Kidney tubule cell (primary cell): ENCODE measurements at regions not wholly inside any gene's neighbourhood (a gene's known extent, or its start where the extent isn't known, plus 50 kb on each side); places are given as distances from the start of the nearest gene placed in this dataset.
A peak's percentile ranks its signal among the peaks of the same experiment; 100 is the strongest.

Source experiments
- DNase-seq: peaks from one replicate; pipeline ENCODE4 v3.0.0-alpha.2; 2018; ENCODE audit warnings: low spot score

DNA sequence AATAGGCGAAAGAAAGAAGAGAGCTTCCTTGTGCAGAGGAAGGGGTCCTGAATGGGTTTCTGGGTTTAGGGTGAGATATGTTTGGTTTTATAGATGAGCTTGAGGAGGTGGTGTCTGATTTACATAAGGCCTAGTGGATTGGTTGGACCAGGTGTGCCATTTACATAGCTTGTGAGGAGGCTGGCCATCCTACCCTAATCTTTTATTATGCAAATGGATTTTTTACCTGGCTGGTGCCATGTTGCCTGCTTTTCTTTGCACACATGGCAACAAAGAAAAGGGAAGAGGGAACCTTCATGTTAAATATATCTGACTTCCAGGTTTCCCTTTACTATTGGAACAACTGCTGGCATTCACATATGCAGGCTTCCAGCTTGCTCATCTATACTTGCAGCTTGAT is 585.3 kb downstream of the PTPRU start:
- DNase-seq: no peak

DNA sequence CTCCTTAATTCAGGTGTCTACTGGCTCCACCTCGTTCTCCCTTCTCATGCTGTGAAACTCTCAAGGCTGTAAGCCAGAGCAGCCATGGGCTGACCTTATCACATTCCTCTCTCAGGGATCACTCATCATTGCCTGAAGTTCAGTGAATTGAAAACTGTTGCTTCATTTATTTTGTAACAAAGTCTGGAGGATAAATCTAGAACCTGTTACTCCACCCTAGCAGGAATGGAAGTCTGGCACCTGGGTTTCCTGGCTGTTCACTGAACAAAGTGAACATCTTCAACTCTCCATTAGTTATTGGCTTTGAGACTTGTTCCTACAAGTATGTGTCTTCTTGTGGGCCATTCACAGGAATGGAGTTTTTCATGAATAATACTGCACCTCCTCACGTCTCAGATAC is 584.1 kb downstream of the PTPRU start:
- no peak for DNase-seq

DNA sequence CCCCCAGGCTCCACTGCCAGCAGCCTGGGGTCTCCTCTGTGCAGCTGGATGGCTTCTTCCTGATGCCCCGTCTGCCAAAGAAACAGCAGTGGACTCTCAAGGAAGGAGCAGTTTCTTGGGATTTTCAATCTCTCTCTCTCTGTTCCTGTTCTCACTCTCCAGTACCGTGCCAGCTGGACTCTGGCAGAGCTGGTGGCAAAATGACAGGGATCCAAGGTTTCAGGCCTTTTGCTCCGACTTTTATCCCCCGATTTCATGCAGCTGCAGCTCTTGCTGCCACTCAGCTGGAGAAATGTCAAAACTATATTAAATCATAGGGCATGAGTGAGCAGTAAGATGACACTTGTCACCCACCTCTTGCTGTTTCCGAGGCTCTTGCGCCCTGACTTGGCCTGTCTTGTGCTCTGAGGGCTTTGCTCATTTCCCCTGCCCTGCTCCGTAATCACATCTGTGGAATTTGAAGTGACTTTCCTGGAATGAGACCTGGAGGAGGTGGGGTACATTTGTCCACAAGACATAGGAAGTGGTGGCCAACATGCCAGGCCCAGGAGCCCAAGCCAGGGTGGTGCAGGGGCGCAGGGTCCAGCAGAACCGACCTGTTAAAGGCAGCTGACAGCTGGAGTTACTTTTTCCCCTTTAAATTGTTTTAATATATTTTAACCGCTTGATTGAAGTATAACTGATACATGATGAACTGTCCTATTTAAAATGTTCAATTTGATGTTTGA is 576.2 kb downstream of the PTPRU start:
- no peak for DNase-seq

DNA sequence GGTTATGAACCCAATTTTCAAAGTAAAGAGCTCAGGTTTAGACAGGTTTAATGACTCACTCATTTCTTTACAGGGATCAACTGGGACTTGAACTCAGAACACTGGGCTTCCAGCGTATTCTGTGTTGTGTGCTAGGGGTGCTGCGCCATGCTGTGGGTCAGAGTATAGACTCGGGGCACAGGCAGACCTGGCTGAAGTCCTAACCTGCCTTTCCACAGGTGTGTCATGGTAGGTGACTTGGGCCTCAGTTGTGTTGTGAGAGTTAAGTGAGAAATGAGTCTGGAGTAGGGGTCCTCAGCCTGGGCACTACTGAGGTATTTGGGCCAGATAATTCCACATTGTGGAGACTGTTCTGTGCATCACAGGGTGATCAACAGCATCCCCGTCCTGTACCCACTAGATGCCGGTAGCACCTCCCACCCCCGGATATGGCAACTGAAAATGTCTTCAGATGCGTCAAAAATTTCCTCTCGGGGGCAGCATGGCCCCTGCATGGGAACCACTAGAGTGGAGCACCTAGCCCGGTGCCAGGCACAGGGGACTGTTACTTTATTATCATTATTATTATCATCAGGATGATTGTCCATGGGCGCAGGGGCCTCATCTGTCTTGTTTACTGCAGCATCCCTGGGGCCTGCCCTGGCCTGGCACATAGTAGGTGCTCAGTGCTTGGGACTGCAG is 575.5 kb downstream of the PTPRU start:
- no peak for DNase-seq

DNA sequence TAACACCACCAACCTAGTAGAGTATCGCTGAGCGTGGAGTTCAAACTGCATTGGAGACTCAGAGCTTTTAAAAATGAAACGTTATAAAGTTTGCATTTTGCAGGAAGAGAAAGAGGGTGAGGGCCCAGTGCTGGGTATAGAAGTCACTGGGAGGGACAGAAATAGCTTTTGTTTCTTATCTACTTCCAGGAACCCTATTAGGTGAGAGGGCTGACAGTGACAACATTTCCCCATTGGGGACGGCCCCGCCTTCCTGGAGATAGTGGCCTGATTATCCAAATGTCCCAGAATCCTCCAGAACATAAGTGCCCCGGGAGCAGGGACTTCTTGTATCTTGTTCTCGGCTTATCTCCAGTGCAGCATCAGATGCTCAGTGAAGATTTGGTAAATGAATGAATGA is 574.9 kb downstream of the PTPRU start:
- no peak for DNase-seq

DNA sequence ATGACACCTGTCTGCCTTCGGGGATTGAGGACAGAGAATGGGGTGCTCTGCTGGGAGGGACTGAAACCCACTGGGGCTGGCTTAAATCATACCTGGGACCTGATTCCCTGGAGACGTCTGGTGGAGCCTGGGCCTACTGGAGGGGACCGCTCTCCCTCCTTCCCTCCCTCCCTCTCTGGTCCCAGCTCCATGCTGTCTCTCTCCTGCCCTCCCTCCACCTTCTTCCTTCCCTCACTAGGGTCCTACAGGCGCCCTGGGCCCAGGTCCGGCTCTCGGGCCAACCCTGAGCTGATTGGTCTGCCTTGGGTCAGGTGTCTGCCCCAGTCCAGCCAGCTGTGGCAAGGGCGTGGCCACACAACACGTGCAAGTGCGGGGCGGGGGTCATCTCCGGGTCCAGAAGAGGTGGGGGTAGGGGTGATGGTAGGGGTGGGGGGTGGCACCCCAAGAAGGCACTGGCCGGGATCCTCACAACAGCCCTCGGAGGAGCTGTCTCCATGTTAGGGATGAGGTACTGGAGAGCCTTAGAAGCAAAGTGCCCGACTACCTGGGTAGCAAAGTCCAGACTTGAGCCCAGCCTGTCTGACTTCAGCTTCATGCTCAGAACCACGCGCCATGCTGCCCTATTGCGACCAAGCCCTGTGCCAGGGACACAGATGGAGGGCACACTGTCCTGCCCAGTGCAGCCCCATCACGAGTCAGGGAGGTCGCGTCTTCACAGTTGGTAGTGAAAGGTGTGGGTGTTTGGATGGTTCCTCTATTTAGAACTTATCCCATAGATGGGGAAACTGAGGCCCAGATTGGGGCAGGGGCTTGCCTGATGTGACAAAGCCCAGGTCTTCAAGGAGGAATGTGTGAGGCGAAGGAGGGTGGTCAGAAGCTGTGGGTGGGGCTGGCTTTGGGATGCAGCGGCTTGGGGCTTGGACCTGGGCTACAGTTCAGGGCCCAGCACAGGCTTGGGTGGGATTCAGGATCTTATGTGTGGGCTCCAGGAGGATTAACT is 574.1 kb downstream of the PTPRU start:
- DNase-seq: no peak

DNA sequence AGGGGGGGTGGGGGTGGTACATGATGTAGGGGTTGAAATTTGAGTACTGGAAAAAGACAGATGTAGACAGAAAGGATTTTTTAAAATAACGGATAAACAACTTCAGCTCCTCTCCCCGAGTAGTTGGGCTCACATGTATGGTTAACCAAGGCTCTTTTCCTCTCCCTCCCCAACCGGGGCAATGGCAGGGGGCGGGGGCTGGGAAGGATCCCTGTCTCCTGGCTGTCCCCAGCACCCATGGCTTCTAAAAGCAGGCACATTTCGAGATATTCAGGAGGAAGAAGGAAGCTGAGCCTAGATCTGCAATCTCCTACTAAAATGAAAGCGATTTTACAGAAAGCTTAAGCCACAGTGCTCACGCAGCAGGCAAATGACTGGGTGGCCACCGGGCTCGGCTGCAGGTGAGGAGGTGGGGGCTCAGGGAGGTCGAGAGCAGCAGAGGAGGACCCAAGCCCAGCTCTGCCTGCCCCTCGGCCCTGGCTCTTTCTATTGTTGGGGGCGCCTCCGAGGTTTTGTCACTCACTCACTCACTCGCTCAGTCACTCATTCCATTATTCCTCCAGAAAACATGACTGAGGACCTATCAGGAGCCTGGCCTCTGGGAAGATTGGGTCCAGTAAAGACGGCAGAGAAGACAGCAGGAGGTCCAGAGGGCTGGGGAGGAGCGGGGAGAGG is 573.3 kb downstream of the PTPRU start:
- no peak for DNase-seq

DNA sequence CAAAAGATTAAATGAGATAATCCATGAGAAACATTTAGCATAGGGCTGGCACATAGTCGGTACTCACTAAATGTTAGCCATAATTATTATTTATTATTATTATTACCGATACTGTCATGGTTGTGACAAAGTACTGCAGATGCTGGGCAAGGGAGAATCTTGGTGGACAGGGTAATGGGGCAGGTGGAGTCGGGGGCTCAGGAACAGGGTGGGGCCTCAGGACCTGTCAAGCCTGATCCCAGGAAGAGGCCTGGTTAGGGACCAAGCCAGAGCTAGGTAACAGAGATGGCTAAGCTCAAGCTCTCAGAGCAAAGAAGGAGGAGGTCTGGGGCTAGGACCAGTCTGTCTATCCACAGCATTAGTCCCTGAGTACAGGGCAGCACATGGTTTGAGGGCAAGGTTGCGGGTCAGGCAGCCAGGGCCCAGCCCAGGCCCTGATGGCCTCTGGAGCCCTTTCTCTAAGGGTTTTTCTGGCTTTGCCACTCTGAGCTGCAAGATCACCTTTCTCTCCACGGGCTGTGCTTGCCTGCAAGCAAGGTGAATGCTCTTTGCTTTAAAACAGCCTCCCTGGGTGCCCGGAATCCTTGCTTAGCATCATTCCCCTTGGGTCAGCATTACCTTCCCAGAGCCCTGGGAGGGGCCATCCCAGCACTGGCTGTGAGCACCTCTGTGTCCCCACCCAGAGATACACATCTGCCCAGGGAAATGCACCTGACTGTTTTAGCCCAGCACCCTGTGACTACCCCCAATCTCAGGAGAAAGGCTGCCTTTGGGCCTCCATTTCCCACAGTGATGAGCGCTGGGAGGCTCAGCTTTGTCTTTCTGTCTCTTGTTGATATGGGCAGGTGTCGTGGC is 572.0 kb downstream of the PTPRU start:
- DNase-seq: no peak

DNA sequence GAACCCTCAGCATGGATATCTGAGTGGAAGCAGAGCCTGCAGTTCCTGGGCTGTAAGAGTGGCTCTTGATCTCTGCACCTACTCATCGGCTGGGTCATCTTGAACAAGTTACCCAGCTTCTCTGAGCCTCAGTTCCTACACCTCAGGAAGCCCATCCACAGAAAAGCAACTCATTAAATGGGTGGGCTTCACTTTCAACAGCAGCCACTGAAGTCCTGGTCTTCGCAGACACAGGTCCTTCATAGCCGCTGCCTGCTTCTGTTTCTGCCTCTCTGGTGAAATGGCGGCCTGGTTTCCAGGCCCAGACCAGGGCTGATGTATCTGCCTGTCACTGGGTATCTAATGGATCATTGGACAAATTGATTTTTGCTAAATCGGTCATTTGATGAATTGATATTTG is 571.4 kb downstream of the PTPRU start:
- no peak for DNase-seq

DNA sequence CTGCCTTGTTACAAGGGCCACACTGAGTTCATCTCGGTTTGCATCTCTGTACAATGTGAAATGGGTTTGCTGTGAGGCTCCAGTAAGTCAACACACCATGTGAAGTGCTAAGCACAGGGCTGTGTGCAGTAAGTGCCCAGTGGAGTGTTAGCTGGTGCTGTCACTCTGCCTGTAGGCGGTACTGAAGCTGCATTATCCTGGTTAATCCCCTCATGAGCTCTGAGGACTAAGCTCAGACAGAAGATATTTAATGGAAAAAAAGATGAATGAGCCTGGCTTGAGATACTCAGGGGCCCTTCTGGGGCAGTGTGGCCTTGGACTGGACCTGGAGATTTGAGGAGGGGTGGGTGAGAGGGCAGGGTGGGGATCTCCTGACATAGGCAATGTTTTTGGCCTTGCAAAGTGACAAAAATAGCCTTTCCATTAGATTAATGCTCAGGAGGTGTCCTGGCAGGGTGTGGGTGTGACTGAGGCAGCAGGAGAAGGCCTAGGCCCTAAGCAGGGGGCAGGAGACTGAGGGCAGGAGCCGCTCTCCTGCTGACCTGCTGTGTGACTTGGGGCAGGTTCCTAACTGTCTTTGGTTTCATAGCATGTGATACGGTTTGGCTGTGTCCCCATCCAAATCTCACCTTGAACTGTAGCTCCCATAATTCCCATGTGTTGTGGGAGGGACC is 570.5 kb downstream of the PTPRU start:
- no peak for DNase-seq

DNA sequence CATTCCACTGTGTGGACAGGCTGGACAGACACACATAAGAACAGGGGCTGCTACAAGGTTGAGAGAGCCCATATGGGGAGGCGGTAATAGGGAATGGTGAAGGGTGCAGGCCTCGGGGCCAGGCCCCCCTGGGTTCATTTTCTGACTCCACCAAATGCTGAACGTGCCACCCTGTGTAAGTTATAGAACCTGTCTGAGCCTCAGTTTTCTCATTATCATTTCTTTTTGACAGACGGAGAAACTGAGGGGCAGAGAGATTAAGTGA is 569.5 kb downstream of the PTPRU start:
- DNase-seq: no peak

DNA sequence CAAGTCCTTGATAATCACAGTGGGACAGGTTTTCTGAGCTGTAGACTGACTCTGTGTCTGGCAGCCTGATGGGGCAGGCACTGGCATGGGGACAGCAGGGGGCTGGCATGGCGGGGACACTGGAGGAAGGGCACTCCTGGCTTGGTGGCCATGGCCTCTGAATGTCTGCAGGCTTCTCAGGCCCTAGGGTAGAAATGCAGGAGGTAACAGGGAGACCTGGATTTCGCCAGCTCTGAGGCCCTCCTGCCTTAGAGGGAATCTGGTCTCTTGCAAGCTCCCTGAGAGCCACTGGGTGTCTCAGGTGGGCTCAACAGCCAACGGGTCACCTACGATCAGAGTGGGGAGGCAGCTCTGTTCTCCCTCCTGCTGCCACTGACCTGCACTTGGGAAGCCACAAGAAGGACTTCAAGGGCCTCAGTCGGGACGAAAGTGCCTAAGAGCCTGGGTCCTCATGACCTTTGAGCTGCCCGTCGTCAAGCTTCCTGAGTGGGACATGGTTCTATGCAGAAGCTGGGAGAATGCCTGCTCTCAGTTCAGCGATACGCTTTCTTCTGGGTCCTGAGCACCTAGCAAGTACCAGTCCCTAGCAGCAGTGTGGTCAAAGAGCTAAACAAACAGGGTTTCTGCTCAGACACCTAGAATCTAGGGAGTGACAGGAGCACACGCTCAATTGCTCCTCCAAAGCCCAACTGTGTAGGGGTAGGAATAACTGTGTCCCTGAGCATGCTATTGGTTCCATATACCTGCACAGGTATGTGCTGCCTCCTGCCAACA is 569.0 kb downstream of the PTPRU start:
- peak; percentile 14 for DNase-seq

DNA sequence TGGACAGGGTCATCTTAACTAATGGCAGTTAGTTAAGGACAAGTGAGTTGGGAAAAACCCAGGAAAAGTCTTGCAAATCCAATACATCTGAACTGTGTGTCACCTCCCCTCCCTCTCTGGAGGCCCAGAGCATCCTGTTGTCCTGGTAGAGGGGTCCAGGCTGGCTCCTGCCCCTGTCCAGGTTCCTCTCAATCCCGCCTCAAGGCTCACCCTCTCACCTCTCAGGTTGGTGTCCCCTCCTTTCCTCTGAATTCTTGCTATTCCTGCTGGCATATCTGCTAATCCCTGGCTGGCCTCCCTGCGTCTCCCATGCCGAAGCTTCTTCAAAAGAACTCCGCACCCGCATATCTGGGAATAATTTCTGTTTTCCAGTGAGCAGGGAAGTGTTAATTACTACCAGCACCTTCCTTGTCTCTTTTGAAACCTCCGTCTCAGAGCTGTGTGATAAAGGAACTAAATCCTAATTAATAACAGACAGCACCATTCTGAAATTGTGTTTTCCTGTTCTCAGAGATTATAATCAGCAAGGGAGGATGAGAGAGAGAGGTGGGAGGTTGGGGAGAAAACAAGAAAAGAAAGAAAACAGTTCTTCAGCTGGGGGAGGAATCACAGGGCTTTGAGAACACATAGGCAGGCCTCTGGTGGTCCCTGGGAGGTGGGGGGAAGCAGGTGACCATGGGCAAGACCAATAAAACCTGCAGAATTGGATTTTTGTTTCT is 568.0 kb downstream of the PTPRU start:
- DNase-seq: no peak

DNA sequence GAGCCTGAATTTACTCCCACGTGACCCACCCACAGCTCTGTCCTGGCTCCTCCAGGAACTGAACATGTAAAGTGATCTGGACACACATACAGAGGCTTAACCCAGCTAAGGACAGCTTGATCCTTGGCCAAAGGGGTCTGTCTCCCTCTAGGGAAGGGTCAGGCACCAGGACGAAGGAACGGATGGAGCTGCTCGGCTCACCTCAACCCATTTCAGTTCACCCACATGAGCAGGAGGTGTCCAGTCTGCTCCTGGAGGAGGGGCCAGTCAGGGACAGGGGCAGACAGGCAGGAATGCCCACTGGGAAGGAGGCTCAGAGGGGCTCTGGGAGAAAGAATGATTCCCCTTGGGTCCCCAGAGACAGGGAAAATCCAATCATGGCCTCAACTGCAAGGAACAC is 567.2 kb downstream of the PTPRU start:
- no peak for DNase-seq

DNA sequence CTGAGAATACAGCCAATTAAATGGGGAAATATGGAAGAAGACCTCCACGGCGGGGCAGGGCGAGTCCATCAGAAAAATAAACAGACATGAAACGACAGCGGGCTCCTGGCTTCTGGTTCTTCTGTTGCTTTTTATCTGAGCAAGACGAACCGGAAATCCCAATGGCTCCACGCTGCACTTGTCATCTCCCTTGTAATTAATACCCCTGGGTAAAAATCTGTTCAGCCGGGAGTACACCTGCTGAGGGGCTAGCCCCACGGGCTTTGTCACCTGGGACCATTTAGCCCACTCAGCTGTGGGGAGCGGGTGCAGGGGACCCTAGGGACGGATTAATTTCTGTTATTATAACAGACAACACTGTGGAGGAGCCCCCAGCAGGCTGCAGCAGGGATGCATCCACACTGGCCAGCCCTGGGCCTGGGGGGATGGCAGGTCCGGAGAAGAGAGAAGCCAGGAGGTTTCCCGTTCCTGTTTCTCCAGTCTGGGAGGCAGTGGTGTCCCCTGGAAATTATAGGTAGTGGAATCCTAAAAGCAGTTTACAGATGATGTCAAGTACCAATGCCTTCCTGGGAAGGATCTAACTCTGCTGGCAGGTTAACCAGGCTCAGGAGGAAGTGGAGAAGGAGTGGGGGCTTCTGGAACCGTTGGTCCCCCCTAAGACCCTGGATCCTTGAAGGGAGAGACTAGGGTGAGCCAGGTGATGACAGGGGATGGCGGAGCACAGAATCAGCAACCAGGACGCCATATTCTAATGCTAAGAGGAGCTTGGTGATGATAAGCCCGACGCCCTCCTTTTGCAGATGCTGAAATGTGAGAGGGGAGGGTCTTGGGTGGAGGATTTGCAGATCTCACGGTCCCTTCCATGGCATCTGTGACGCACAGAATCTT is 566.1 kb downstream of the PTPRU start:
- DNase-seq: no peak

DNA sequence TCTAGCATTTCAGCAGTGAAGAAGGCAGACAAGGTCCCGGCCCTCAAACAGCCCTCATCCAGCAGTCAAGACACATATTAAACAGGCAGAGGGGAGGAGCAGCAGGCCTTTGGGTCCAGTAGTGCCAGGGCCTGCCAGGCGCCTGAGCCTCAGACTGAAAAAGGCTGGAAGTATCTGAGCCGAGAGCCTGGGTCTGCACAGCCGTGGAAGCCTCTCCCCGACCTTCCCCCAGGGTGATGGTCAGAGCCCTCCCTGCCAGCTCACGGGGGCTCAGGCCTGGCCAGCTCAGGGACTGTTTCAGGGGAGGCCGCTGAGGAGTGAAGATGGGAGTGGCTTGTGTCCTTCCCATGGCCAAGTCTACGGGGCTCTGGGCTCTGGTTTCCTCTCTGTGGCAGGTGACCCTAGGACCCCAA is 565.2 kb downstream of the PTPRU start:
- no peak for DNase-seq

DNA sequence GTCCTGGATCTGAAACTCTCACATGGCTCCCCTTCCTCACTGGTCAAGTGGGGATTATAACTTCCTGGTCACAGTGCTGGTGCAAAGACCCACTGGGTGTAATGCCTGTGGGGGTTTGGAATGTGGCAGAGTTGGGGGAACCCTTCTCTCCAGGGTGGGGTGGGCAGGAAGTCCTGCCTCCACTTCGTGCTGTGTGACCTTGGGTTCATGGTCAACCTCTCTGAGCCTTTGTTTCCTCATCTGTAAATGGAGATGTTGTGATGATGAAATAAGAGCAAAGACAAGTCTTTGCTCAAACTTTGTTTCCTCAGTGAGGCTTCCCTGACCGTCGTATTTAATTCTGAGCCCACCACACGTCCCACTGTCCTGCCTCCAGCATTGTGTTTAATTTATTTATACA is 564.7 kb downstream of the PTPRU start:
- no peak for DNase-seq

DNA sequence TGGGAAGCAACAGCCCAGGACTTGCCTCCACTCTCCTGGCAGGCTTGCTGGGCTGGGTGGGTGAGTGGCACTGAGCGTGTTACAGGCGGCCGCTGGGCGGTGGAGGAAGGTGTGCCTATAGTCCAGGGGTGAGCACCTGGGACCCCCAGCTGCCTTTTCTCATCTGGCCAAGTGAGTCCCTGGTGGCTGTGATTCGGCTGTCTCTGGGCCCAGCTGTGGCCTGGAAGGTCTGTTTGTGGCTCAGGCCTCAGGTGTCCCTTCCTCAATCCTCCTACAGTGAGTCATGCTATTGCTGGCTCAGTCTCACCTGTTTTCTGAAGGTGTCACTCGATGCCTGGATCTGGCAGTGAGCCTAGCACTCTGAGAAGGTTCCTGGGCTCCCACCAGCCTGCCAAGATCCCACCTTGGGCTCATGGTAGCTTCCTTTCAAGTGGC is 564.2 kb downstream of the PTPRU start:
- DNase-seq: peak; percentile 68
